Lower leg skin (tissue), 4 donors: ENCODE measurements at regions not wholly inside any gene's neighbourhood (a gene's known extent, or its start where the extent isn't known, plus 50 kb on each side); places are given as distances from the start of the nearest gene placed in this dataset.

Experiments used
- DNase-seq, 2 donors: peaks; one replicate each; pipeline ENCODE4 v3.0.0-alpha.2; 2019; ENCODE audit warnings: low spot score in 2 of 2
- H3K4me3 ChIP-seq: fragments of 200-600 bp; sonication (generic); 2 replicates; pipeline ENCODE4 v1.5.1; 2017; ENCODE audit warnings: mild to moderate bottlenecking, low read depth; ENCODE audit not compliant: poor library complexity, severe bottlenecking
- POLR2A ChIP-seq, 2 donors: fragments of 450-650 bp; IDR thresholded peaks; one replicate each; pipeline ENCODE4 v1.6.1; 2016 to 2017; ENCODE audit warnings: antibody characterized with exemption in 2 of 2, mild to moderate bottlenecking in 1 of 2, moderate library complexity in 1 of 2
- WGBS, 2 donors: methylation state at CpG; one replicate each; pipeline ENCODE4 v1.1.5; 2018; 5-methylcytosine and 5-hydroxymethylcytosine counted together
- intact Hi-C: fragments of 100-400 bp; cut with DNase I; formaldehyde crosslinking; loops from one replicate; pipeline ENCODE4 v1.15.0; 2023; ENCODE audit warnings: low total_unique reads
- TF ChIP-seq, protein P1 (sequence below), 3 donors: fragments of 450-650 bp; IDR thresholded peaks; one replicate each; pipeline ENCODE4 v1.5.1; 2016; ENCODE audit warnings: antibody characterized with exemption in 3 of 3, mild to moderate bottlenecking in 3 of 3, moderate library complexity in 2 of 3

DNA sequence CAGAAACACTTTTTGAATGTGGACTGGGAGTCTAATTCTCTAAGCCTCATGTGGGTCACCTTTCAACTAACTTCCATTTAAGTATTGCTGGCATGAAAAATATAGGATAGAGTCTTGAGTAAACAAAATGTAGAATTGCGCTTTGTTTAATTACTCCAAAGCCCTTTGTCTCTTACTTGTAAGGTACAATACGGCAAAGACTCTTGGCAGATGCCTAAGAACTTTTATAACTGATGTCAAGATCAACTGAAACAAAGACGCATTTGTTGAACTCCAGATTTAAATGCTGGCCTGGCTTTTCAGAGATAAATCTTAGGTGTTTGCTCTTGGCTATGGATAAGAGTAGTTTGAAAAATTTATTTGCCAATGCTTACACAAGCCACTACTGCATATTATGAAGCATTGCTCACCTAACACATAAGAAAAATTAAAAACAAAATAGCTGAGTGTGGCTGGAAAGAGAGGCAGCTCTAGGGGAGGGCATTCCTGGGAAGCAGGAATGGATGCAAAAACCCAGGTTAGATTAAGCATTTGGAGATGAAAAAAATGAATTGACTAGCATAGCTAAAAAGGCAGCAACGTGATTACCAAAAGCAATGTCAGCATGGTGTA is 107.3 kb upstream of the STARD13 start:
- TF ChIP-seq, protein P1, sequence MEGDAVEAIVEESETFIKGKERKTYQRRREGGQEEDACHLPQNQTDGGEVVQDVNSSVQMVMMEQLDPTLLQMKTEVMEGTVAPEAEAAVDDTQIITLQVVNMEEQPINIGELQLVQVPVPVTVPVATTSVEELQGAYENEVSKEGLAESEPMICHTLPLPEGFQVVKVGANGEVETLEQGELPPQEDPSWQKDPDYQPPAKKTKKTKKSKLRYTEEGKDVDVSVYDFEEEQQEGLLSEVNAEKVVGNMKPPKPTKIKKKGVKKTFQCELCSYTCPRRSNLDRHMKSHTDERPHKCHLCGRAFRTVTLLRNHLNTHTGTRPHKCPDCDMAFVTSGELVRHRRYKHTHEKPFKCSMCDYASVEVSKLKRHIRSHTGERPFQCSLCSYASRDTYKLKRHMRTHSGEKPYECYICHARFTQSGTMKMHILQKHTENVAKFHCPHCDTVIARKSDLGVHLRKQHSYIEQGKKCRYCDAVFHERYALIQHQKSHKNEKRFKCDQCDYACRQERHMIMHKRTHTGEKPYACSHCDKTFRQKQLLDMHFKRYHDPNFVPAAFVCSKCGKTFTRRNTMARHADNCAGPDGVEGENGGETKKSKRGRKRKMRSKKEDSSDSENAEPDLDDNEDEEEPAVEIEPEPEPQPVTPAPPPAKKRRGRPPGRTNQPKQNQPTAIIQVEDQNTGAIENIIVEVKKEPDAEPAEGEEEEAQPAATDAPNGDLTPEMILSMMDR (IDR thresholded peaks at IDR 0.05) = no peak
- no peak for TF ChIP-seq POLR2A (IDR thresholded peaks at IDR 0.05)
- intact Hi-C loops = no loop called here
- H3K4me3 ChIP-seq = no peak overlapping the region
- 74 to 78% methylated on average over 4 of the region's 4 CpGs for WGBS, 2 donors
- no peak for DNase-seq

DNA sequence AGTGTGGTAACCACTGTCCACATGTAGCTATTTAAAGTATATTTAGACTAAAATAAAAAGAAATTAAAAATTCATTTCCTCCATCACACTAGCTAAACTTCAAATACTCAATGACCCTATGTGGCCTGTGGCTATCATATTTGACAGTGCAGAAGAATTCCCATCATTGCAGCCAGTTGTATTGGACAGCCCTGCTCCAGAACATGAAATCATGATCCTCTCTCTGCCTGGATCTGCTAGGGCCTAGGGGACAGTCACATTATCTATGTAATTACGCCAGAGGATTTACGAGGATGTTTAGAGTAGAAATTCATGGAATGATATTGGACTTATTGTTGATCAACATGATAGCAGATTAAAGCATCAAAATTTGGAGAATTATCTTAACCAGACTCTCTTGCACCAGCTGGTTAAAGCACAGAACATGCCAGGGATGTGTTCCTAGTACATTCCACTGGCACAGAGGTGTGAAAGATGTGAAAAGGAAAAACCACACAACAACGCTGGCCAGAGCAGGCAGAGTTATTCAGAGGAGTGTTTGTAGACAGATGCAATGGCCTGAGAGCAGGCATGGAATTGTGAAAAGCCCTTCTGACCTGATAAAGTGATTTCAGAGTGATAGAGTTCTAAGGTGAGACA is 108.9 kb upstream of the STARD13 start:
- no peak for TF ChIP-seq POLR2A (IDR thresholded peaks at IDR 0.05)
- TF ChIP-seq, protein P1 (IDR thresholded peaks at IDR 0.05) = no peak
- intact Hi-C loops = no loop called here
- H3K4me3 ChIP-seq = no peak overlapping the region
- WGBS, 2 donors = 75 to 78% methylated on average over 3 of the region's 3 CpGs
- DNase-seq = no peak

DNA sequence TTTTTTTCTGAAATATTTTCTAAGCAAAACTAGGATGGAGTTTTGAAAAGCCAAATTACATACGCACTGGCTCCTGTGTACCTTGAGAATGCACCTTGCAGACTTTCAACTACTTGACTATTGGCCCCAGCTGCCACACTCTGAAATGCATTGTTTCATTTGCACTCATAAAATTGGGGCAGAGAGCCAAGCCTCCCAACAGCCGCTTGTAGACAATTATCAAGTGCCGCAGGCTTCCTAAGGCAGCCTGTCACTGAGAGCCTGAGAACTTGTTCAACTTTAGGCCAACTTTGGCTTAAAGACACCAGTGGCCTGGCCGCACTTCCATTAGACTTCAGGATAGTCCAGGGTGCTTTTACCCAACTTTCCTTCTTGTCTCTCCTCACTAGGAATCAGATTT is 115.7 kb upstream of the STARD13 start:
- H3K4me3 ChIP-seq = no peak overlapping the region
- DNase-seq = no peak
- 62 to 68% methylated on average over 4 of the region's 4 CpGs for WGBS, 2 donors
- intact Hi-C loops = no loop called here
- TF ChIP-seq, protein P1 (IDR thresholded peaks at IDR 0.05) = no peak
- TF ChIP-seq POLR2A (IDR thresholded peaks at IDR 0.05) = no peak

DNA sequence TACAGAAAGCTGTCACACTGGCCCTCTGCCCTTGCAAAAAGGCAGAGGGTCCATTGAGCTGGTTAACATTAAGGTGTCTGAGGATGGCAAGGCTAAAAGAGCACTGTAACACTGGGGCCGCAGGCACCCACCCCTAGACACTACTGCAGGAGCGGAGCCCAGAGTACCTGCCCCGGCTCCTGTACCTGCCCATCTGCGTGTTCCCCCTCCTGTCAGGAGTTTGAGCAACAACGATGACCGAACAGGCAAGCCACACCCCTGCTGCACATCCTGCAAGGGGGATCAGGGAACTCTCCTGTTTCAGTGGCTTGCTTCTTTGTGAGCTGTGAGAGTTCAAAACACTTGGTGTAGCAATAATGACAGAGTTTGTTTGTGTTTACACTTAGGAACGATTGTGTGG is 117.4 kb upstream of the STARD13 start:
- WGBS, 2 donors = 73 to 81% methylated on average over 5 to 7 of the region's 7 CpGs
- no peak overlapping the region for H3K4me3 ChIP-seq
- intact Hi-C loops = no loop called here
- no peak for DNase-seq
- TF ChIP-seq POLR2A (IDR thresholded peaks at IDR 0.05) = no peak
- TF ChIP-seq, protein P1 (IDR thresholded peaks at IDR 0.05) = no peak

DNA sequence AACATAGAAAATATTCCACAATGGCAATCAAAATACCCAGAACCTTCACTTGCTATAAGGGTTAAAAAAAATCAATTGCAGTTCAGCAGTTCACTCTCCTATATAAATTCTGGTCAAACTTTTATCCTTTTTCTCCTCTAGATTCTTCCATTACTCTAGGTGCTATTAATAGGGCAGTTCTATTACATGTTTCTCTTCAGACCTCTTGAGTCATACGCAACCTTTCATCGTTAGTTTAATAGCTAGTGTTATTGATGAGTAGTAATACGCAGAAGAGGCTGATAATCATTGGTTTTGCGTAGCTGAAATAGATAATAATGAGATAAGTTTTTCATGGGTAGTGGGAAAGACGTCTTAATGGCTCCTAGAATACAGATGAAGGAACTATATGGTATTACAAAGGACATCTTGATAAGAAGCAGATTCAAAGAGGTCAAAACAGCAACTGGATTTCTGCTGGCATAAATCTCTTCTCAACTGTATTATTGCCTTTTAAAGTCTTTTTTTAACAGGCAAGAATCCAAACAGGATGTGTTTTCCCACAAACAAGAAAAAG is 118.3 kb upstream of the STARD13 start:
- 86 to 90% methylated on average over 5 of the region's 5 CpGs for WGBS, 2 donors
- TF ChIP-seq POLR2A (IDR thresholded peaks at IDR 0.05) = no peak
- TF ChIP-seq, protein P1 (IDR thresholded peaks at IDR 0.05) = no peak
- no peak for DNase-seq
- H3K4me3 ChIP-seq = no peak overlapping the region
- intact Hi-C loops = no loop called here
